ENCODE measurements at regions not wholly inside any gene's neighbourhood (a gene's known extent, or its start where the extent isn't known, plus 50 kb on each side); places are given as distances from the start of the nearest gene placed in this dataset.

GRCh38 chr14:97850466-97850865, 1053.3 kb downstream of the VRK1 start:
- no peak for TF ChIP-seq CTCF (IDR thresholded peaks at IDR 0.05; ENCODE audit: insufficient read depth, missing control alignments)
- DNase-seq (ENCODE audit: insufficient read length, low spot score) (no peak), FAIRE-seq (no peak)

DNA sequence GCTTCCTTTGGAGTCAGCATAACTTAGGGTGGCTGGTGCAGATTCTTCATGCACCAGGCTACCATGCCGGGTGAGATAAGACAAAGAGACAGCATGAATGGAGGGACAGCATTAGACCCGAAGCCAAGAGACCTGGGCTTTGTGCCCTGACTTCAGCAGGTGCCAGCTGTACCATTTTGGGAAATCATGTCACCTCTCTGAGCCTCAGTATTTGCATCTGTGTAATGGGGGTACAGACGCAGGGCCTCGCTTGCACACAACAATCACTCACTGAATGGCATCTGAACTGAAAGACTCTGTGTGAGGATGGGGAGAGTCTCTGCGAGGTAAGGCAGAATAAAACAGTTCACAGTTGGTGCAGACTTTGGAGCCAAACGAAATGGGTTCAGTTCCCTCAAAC, 1053.7 kb downstream of the VRK1 start:
- FAIRE-seq (no peak), DNase-seq (ENCODE audit: insufficient read length, low spot score) (no peak)
- no peak for TF ChIP-seq CTCF (IDR thresholded peaks at IDR 0.05; ENCODE audit: insufficient read depth, missing control alignments)

- no peak for TF ChIP-seq CTCF (IDR thresholded peaks at IDR 0.05; ENCODE audit: insufficient read depth, missing control alignments)
- FAIRE-seq (no peak), DNase-seq (ENCODE audit: insufficient read length, low spot score) (no peak)
These were observed 1054.3 kb downstream of the VRK1 start for GRCh38 chr14:97851428-97851995.

DNA sequence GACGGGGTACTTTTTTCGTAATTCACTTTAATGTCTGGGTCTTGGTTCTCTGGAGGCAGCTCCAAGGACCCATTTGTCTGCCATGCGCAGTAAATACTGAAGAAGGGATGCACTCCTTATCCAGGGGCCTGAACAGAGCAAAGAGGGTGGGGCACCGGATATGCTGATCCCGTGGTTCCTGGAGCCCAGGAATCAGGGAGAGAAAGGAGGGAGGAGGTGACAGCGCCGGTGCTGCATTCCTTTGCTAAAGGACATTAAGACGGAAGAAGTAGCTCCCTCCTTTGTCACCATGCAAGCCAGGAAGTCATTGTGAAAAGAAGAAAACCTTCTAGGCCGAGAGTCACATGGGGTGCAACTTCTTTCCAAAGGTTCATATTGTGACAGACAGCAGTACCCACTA, 1057.7 kb downstream of the VRK1 start:
- DNase-seq (ENCODE audit: insufficient read length, low spot score) (no peak), FAIRE-seq (no peak)
- no peak for TF ChIP-seq CTCF (IDR thresholded peaks at IDR 0.05; ENCODE audit: insufficient read depth, missing control alignments)

DNA sequence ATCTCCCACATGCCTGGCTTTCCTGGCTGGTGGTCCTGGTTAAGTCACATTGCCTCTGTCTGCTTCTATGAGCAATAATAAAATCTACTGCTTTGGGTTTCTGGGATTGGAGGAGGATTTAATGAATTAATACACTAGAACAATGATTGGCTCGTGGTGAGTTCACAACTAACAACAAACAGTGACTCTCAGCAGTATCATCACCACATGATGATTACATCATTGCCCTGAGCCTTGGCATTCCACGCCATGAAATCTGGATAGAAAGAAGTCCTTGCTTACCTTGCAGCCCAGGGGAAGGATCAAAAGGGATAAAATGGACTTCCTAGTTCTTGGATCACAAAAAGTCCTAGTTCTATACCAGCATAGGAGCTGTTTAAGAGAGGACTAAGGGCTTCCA, 1069.0 kb downstream of the VRK1 start:
- FAIRE-seq = no peak
- DNase-seq (ENCODE audit: insufficient read length, low spot score) = no peak

DNA sequence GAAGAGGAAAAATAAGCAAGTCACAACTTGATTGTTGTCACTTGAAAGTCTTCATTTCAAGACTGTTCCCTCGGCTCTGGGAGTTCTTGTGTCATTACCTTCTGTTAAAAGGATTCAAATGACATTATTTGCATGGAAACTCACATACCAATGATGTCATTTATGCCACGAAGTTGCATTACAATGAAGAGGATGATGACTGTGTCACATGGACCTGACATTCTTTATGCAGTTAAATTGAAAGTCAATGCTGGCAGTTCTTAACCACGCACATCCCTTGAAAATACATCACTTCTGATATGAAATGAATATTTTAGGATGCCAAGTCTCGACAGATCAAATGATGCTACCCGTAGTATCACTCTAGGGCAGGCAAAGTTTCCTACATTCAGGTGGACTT, 1069.5 kb downstream of the VRK1 start:
- no peak for TF ChIP-seq CTCF (IDR thresholded peaks at IDR 0.05; ENCODE audit: insufficient read depth, missing control alignments)
- DNase-seq (ENCODE audit: insufficient read length, low spot score) = no peak
- FAIRE-seq = no peak

More for the DNA sequence above, 1069.0 kb downstream of the VRK1 start:
- TF ChIP-seq CTCF (IDR thresholded peaks at IDR 0.05; ENCODE audit: insufficient read depth, missing control alignments) = no peak

DNA sequence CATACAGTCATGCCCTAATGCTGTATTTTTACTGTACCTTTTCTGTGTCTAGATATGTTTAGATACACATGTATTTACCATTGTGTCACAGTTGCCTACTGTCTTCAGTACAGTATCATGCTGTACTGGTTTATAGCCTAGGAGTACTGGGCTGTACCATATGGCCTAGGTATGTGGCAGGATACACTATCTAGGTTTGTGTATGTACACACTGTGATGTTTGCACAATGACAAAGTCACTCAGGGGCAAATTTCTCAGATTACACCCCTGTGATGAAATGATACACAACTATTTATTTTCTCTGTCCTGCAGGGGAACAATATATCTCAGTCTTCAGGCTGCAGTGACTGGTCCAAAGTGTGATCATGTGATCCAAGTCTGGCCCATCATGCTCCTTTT, 1076.1 kb downstream of the VRK1 start:
- no peak for TF ChIP-seq CTCF (IDR thresholded peaks at IDR 0.05; ENCODE audit: insufficient read depth, missing control alignments)
- FAIRE-seq (no peak), DNase-seq (ENCODE audit: insufficient read length, low spot score) (no peak)
